Mammary epithelial cell (primary cell): ENCODE measurements at regions not wholly inside any gene's neighbourhood (a gene's known extent, or its start where the extent isn't known, plus 50 kb on each side); places are given as distances from the start of the nearest gene placed in this dataset.

Source experiments
- CTCF ChIP-seq, 2 donors: IDR thresholded peaks in 1 of 2; conservative IDR thresholded peaks in 1 of 2; 2 replicates each; pipeline ENCODE4 v1.5.1; 2011 to 2012; ENCODE audit warnings: inconsistent platforms in 2 of 2, low read length in 2 of 2, mild to moderate bottlenecking in 2 of 2, control low read depth in 1 of 2, low read depth in 1 of 2; ENCODE audit not compliant: insufficient read depth in 1 of 2; ENCODE audit errors: extremely low read depth in 1 of 2
- EZH2 ChIP-seq: IDR thresholded peaks from 2 replicates; pipeline ENCODE4 v1.6.1; 2012; ENCODE audit warnings: low read length, inconsistent platforms, borderline replicate concordance

GRCh38 chr15:23797747-23798446 lies 110.8 kb upstream of the NDN start:
- TF ChIP-seq CTCF (conservative IDR thresholded peaks at IDR 0.05 in 1 of 2, IDR thresholded peaks at IDR 0.05 in 1 of 2; ENCODE audit: extremely low read depth in 1 of 2, insufficient read depth in 1 of 2, low read depth in 1 of 2, low read length in 2 of 2): no peak
- no peak for TF ChIP-seq EZH2
